GM12878 (cell line): ENCODE measurements at regions not wholly inside any gene's neighbourhood (a gene's known extent, or its start where the extent isn't known, plus 50 kb on each side); places are given as distances from the start of the nearest gene placed in this dataset.
"Not testable (repeated sequence)": the region's sequence is repeated elsewhere in the genome, so short reads cannot be mapped to it uniquely, and the experiment has no call there.

Source experiments
- ATAC-seq: fragments of 200-7000 bp; cut with Tn5 transposase; 3 replicates; pipeline ENCODE4 v1.9.1; 2020; ENCODE audit warnings: mild to moderate bottlenecking, moderate library complexity
- BruUV-seq: library from RNA; stranded (reverse); fragments of 400-500 nt; replicated peaks from 2 replicates; lab custom pipeline; 2021; lab: Mats Ljungman, UMichigan
- CTCF ChIA-PET: fragments of 300-600 bp; sonication (Branson Sonifier 250); formaldehyde crosslinking; extraction: SDS; loops from one replicate; lab custom pipeline; 2021; ENCODE audit warnings: inconsistent platforms; lab: Yijun Ruan, JAX
- POLR2A ChIA-PET: fragments of 350-600 bp; formaldehyde crosslinking; extraction: SDS; loops from one replicate; lab custom pipeline; 2021; ENCODE audit warnings: inconsistent platforms; lab: Charles Lee
- RAD21 ChIA-PET: fragments of 300-600 bp; sonication (Branson Sonifier 250); formaldehyde crosslinking; loops from one replicate; lab custom pipeline; 2023; ENCODE audit warnings: antibody characterized with exemption; ENCODE audit not compliant: unreplicated experiment; lab: Charles Lee
- SMC1A ChIA-PET: fragments of 300-600 bp; sonication (Branson Sonifier 250); formaldehyde crosslinking; loops from one replicate; lab custom pipeline; 2023; ENCODE audit not compliant: unreplicated experiment, uncharacterized antibody; lab: Charles Lee
- DNase-seq: peaks from one replicate; pipeline ENCODE4 v3.0.0-alpha.2; 2011; ENCODE audit warnings: low read depth, low spot score
- FAIRE-seq: peaks from 3 replicates; lab custom pipeline; 2011; peaks lifted over from hg19 to GRCh38; lab: Jason Lieb, UNC
- H2AFZ ChIP-seq: 2 replicates; pipeline ENCODE4 v1.6.0; 2011; ENCODE audit warnings: low read depth, low read length, control low read depth; ENCODE audit not compliant: control insufficient read depth
- H3K27ac ChIP-seq: 2 replicates; pipeline ENCODE4 v1.5.1; 2011; ENCODE audit warnings: control low read depth; ENCODE audit not compliant: control insufficient read depth, insufficient read depth
- H3K27me3 ChIP-seq, 2 experiments: replicated peaks in 1 of 2; 2 replicates each; pipeline versions ENCODE4 v1.6.0 to v1.6.1; 2011; ENCODE audit warnings: low read length in 1 of 2; ENCODE audit not compliant: control insufficient read depth in 2 of 2, insufficient read depth in 2 of 2
- H3K36me3 ChIP-seq, 2 experiments: 2 replicates each; pipeline ENCODE4 v1.5.1; 2011; ENCODE audit warnings: low read length in 1 of 2; ENCODE audit not compliant: control insufficient read depth in 2 of 2, insufficient read depth in 2 of 2
- H3K4me1 ChIP-seq: 2 replicates; pipeline ENCODE4 v1.6.1; 2011; ENCODE audit warnings: mild to moderate bottlenecking, low read length, moderate library complexity, mixed read lengths; ENCODE audit not compliant: control insufficient read depth, insufficient read depth
- H3K4me2 ChIP-seq: 2 replicates; pipeline ENCODE4 v1.6.0; 2011; ENCODE audit warnings: control low read depth; ENCODE audit not compliant: control insufficient read depth, insufficient read depth
- H3K4me3 ChIP-seq: fragments of 200-600 bp; sonication (generic); 2 replicates; pipeline ENCODE4 v1.5.1; 2016
- H3K79me2 ChIP-seq: 2 replicates; pipeline ENCODE4 v1.6.0; 2011; ENCODE audit warnings: low read length; ENCODE audit not compliant: control insufficient read depth, insufficient read depth
- H3K9ac ChIP-seq: 2 replicates; pipeline ENCODE4 v1.8.0; 2011; ENCODE audit warnings: low read length, control low read depth, mixed read lengths; ENCODE audit not compliant: control insufficient read depth, insufficient read depth
- H3K9me3 ChIP-seq: replicated peaks from 3 replicates; pipeline ENCODE4 v1.5.1; 2011; ENCODE audit warnings: mild to moderate bottlenecking, low read length; ENCODE audit not compliant: control insufficient read depth, insufficient read depth
- H4K20me1 ChIP-seq: 2 replicates; pipeline ENCODE4 v1.6.0; 2011; ENCODE audit not compliant: control insufficient read depth, insufficient read depth
- EZH2 ChIP-seq: IDR thresholded peaks from 2 replicates; pipeline ENCODE4 v1.6.1; 2012; ENCODE audit warnings: low read depth, mild to moderate bottlenecking, control low read depth, inconsistent platforms, low read length, borderline replicate concordance; ENCODE audit not compliant: control insufficient read depth
- KLF5 ChIP-seq: fragments of 450-650 bp; IDR thresholded peaks from 2 replicates; pipeline ENCODE4 v1.6.1; 2014; ENCODE audit warnings: mild to moderate bottlenecking; ENCODE audit not compliant: partially characterized antibody
- TCF12 ChIP-seq: IDR thresholded peaks from 2 replicates; pipeline ENCODE4 v1.6.1; 2011; ENCODE audit warnings: low read depth, mild to moderate bottlenecking, low read length
- ZBED1 ChIP-seq: IDR thresholded peaks from 2 replicates; pipeline ENCODE4 v1.6.1; 2016; ENCODE audit warnings: borderline replicate concordance
- WGBS: methylation state at CpG from one replicate; pipeline ENCODE4 v1.1.6; 2016; ENCODE audit warnings: low lambda C conversion rate; ENCODE audit not compliant: insufficient replicate concordance, insufficient coverage; ENCODE audit errors: missing lambda C conversion rate; 5-methylcytosine and 5-hydroxymethylcytosine counted together
- in situ Hi-C: fragments of 300-500 bp; cut with MboI; formaldehyde crosslinking; loops from 9 replicates; pipeline ENCODE4 v1.14.3; 2018; ENCODE audit warnings: mixed read lengths
- intact Hi-C: fragments of 100-400 bp; cut with micrococcal nuclease; formaldehyde crosslinking; loops from one replicate; pipeline ENCODE4 v1.14.2; 2022; ENCODE audit not compliant: unreplicated experiment
- TF ChIP-seq, protein P1 (sequence below): fragments of 450-650 bp; IDR thresholded peaks from 2 replicates; pipeline ENCODE4 v1.6.1; 2017; ENCODE audit warnings: mild to moderate bottlenecking, moderate library complexity

DNA sequence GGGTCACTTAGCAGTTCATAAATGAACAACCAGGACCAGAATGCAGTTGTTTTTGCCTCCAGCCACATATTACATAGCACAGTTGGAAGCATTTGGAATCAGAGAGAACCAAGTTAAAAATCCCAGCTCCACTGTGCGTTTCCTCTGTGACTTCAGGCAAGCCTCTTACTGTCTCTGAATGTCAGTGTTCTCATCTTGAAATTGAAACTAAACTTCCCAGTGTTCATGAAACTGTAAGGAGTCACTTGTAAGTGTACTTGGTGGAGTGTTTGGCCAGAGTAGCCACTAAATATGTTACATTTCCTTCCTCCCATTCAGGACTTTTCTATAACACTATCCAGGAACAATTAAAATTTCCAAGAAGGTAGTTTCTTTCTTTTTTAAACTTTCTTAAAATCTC, 276.8 kb downstream of the KCNRG start:
- intact Hi-C loops (no loop called here), in situ Hi-C loops (no loop called here)
- Histone ChIP-seq H3K27ac (no peak overlapping the region), H3K4me3 (no peak overlapping the region), H3K4me2 (no peak overlapping the region), H3K79me2 (no peaks in the 10 kb centered on the region), H3K36me3 (no peaks in the 10 kb centered on the region), H3K27me3 (peaks cover 0 to 7% of the 10 kb centered on the region in 2 experiments; a peak in 3 of 4 replicates), H2AFZ (no peak overlapping the region), H3K4me1 (no peaks in the 10 kb centered on the region), H4K20me1 (no peaks in the 10 kb centered on the region), H3K9me3 (no peaks in the 10 kb centered on the region; the same call in none of the 3 replicates), H3K9ac (no peak overlapping the region)
- ChIA-PET SMC1A (interaction anchor here (1.3 kb wide), 1 partner anchor 23 kb away, joined by 4 read pairs; no protein-coding TSS in a partner anchor), RAD21 (no interaction called here), POLR2A (no interaction called here), CTCF (no interaction called here)
- no peak for DNase-seq
- no peak for ATAC-seq
- peak; percentile 64 for FAIRE-seq
- 27% methylated on average over 1 of the region's 1 CpG for WGBS
- no TSS peak for BruUV-seq
- TF ChIP-seq TCF12 (no peak), ZBED1 (no peak), EZH2 (no peak), KLF5 (no peak)
- TF ChIP-seq, protein P1, sequence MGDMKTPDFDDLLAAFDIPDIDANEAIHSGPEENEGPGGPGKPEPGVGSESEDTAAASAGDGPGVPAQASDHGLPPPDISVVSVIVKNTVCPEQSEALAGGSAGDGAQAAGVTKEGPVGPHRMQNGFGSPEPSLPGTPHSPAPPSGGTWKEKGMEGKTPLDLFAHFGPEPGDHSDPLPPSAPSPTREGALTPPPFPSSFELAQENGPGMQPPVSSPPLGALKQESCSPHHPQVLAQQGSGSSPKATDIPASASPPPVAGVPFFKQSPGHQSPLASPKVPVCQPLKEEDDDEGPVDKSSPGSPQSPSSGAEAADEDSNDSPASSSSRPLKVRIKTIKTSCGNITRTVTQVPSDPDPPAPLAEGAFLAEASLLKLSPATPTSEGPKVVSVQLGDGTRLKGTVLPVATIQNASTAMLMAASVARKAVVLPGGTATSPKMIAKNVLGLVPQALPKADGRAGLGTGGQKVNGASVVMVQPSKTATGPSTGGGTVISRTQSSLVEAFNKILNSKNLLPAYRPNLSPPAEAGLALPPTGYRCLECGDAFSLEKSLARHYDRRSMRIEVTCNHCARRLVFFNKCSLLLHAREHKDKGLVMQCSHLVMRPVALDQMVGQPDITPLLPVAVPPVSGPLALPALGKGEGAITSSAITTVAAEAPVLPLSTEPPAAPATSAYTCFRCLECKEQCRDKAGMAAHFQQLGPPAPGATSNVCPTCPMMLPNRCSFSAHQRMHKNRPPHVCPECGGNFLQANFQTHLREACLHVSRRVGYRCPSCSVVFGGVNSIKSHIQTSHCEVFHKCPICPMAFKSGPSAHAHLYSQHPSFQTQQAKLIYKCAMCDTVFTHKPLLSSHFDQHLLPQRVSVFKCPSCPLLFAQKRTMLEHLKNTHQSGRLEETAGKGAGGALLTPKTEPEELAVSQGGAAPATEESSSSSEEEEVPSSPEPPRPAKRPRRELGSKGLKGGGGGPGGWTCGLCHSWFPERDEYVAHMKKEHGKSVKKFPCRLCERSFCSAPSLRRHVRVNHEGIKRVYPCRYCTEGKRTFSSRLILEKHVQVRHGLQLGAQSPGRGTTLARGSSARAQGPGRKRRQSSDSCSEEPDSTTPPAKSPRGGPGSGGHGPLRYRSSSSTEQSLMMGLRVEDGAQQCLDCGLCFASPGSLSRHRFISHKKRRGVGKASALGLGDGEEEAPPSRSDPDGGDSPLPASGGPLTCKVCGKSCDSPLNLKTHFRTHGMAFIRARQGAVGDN, result no peak

DNA sequence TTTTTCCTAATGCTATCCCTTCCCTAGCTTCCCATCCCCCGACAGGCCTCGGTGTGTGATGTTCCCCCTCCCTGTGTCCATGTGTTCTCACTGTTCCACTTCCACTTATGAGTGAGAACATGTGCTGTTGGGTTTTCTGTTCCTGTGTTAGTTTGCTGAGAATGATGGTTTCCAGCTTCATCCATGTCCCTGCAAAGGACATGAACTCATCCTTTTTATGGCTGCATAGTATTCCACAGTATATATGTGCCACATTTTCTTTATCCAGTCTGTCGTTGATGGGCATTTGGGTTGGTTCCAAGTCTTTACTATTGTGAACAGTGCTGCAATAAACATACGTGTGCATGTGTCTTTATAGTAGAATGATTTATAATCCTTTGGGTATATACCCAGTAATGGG, 279.2 kb downstream of the KCNRG start:
- in situ Hi-C loops, ATAC-seq, H3K36me3 ChIP-seq, H4K20me1 ChIP-seq, H3K79me2 ChIP-seq, H3K27ac ChIP-seq, DNase-seq, H3K4me1 ChIP-seq, H3K4me2 ChIP-seq, SMC1A ChIA-PET, H3K27me3 ChIP-seq, H3K9me3 ChIP-seq, RAD21 ChIA-PET, POLR2A ChIA-PET, H3K9ac ChIP-seq, intact Hi-C loops, H3K4me3 ChIP-seq, CTCF ChIA-PET, H2AFZ ChIP-seq, BruUV-seq, FAIRE-seq: not testable (repeated sequence)
- 30% methylated on average over 4 of the region's 4 CpGs for WGBS
